ENCODE measurements at regions not wholly inside any gene's neighbourhood (a gene's known extent, or its start where the extent isn't known, plus 50 kb on each side); places are given as distances from the start of the nearest gene placed in this dataset.
"Not testable (repeated sequence)": the region's sequence is repeated elsewhere in the genome, so short reads cannot be mapped to it uniquely, and the experiment has no call there.

GRCh38 chr5:130427222-130427955, 523.1 kb downstream of the CHSY3 start:
- no peak for DNase-seq (ENCODE audit: low spot score)
- in situ Hi-C loops (cut with HindIII; ENCODE audit: low sequenced_read_pairs), result no loop called here

- DNase-seq (ENCODE audit: low spot score), result no peak
- in situ Hi-C loops (cut with HindIII; ENCODE audit: low sequenced_read_pairs), result no loop called here
These were observed 521.2 kb downstream of the CHSY3 start for GRCh38 chr5:130425424-130425823.

GRCh38 chr5:130424341-130424740, 520.1 kb downstream of the CHSY3 start:
- in situ Hi-C loops (cut with HindIII; ENCODE audit: low sequenced_read_pairs), result no loop called here
- peak; percentile 18 for DNase-seq (ENCODE audit: low spot score)

- no peak for DNase-seq (ENCODE audit: low spot score)
These were observed 498.6 kb downstream of the CHSY3 start for GRCh38 chr5:130402906-130403305.

GRCh38 chr5:130400091-130400490, 495.8 kb downstream of the CHSY3 start:
- DNase-seq (ENCODE audit: low spot score), result no peak
- in situ Hi-C loops (cut with HindIII; ENCODE audit: low sequenced_read_pairs), result no loop called here

More at GRCh38 chr5:130402906-130403305, 498.6 kb downstream of the CHSY3 start:
- in situ Hi-C loops (cut with HindIII; ENCODE audit: low sequenced_read_pairs), result no loop called here

- in situ Hi-C loops (cut with HindIII; ENCODE audit: low sequenced_read_pairs), result no loop called here
These were observed 494.6 kb downstream of the CHSY3 start for GRCh38 chr5:130398825-130399224.

GRCh38 chr5:130397727-130398126, 493.5 kb downstream of the CHSY3 start:
- in situ Hi-C loops (cut with HindIII; ENCODE audit: low sequenced_read_pairs); DNase-seq (ENCODE audit: low spot score): not testable (repeated sequence)

More at GRCh38 chr5:130398825-130399224, 494.6 kb downstream of the CHSY3 start:
- DNase-seq (ENCODE audit: low spot score), result no peak

- DNase-seq (ENCODE audit: low spot score), result no peak
- in situ Hi-C loops (cut with HindIII; ENCODE audit: low sequenced_read_pairs), result no loop called here
These were observed 492.9 kb downstream of the CHSY3 start for GRCh38 chr5:130397132-130397531.

- in situ Hi-C loops (cut with HindIII; ENCODE audit: low sequenced_read_pairs); DNase-seq (ENCODE audit: low spot score): not testable (repeated sequence)
These were observed 487.5 kb downstream of the CHSY3 start for GRCh38 chr5:130391727-130392264.

- DNase-seq (ENCODE audit: low spot score), result no peak
- in situ Hi-C loops (cut with HindIII; ENCODE audit: low sequenced_read_pairs), result no loop called here
These were observed 481.9 kb downstream of the CHSY3 start for GRCh38 chr5:130386155-130386554.

GRCh38 chr5:130385656-130386055, 481.4 kb downstream of the CHSY3 start:
- no peak for DNase-seq (ENCODE audit: low spot score)
- in situ Hi-C loops (cut with HindIII; ENCODE audit: low sequenced_read_pairs), result no loop called here

GRCh38 chr5:130365956-130366355, 461.7 kb downstream of the CHSY3 start:
- DNase-seq (ENCODE audit: low spot score), result no peak
- in situ Hi-C loops (cut with HindIII; ENCODE audit: low sequenced_read_pairs), result no loop called here

- DNase-seq (ENCODE audit: low spot score), result no peak
- in situ Hi-C loops (cut with HindIII; ENCODE audit: low sequenced_read_pairs), result no loop called here
These were observed 445.9 kb downstream of the CHSY3 start for GRCh38 chr5:130350131-130350530.

GRCh38 chr5:130337179-130337888, 433.1 kb downstream of the CHSY3 start:
- in situ Hi-C loops (cut with HindIII; ENCODE audit: low sequenced_read_pairs), result no loop called here
- DNase-seq (ENCODE audit: low spot score), result no peak

GRCh38 chr5:130335117-130335516, 430.9 kb downstream of the CHSY3 start:
- DNase-seq (ENCODE audit: low spot score), result no peak

GRCh38 chr5:130333089-130333488, 428.8 kb downstream of the CHSY3 start:
- no peak for DNase-seq (ENCODE audit: low spot score)
- in situ Hi-C loops (cut with HindIII; ENCODE audit: low sequenced_read_pairs), result no loop called here

More at GRCh38 chr5:130335117-130335516, 430.9 kb downstream of the CHSY3 start:
- in situ Hi-C loops (cut with HindIII; ENCODE audit: low sequenced_read_pairs), result no loop called here

- in situ Hi-C loops (cut with HindIII; ENCODE audit: low sequenced_read_pairs), result no loop called here
- no peak for DNase-seq (ENCODE audit: low spot score)
These were observed 427.1 kb downstream of the CHSY3 start for GRCh38 chr5:130331332-130331731.

GRCh38 chr5:130324953-130325671, 420.8 kb downstream of the CHSY3 start:
- in situ Hi-C loops (cut with HindIII; ENCODE audit: low sequenced_read_pairs), result no loop called here
- no peak for DNase-seq (ENCODE audit: low spot score)

GRCh38 chr5:130323804-130324454, 419.7 kb downstream of the CHSY3 start:
- no peak for DNase-seq (ENCODE audit: low spot score)
- in situ Hi-C loops (cut with HindIII; ENCODE audit: low sequenced_read_pairs), result no loop called here

All from G401 (cell line).